ENCODE measurements at regions not wholly inside any gene's neighbourhood (a gene's known extent, or its start where the extent isn't known, plus 50 kb on each side); places are given as distances from the start of the nearest gene placed in this dataset.

DNA sequence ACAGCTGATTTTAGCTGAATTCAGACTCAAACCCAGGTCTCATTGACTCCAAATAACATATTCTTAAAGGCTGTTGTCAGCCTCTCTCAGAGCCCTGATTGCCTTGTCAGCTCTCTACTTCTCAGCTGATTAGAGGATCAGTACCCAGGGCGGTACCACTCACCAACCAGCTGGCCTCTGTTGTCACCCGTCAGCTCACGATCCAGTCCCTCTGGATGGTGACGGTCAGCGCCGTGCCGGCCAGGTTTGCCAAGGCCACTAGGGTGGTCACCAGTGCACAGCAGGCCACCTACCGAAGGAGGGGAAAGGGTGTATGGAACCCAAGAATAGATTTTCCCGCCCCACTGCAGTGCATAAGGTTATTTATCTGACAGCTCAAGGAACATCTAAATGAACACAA lies 52.3 kb upstream of the TOMM7 start:
- CTCF ChIA-PET = interaction anchor here (2.9 kb wide), 1 partner anchor 14 kb away, joined by 15 read pairs; no protein-coding TSS in a partner anchor
- Mint-ChIP-seq H3K9me3 (0 out of 2 replicates have a peak, but pooled peaks cover 3% of the 10 kb centered on the region), H3K4me1 (peaks cover 28% of the 10 kb centered on the region), H3K36me3 (0 out of 2 replicates have a peak, but pooled peaks cover 3% of the 10 kb centered on the region), H3K4me3 (no peak overlapping the region), H3K27me3 (ENCODE audit: low read depth) (no peaks in the 10 kb centered on the region), H3K27ac (no peak overlapping the region)
- POLR2A ChIA-PET = no interaction called here
- DNase-seq (ENCODE audit: low spot score) (no peak), ATAC-seq (no peak)
- no peak for TF ChIP-seq EMX1 (CRISPR knock-in tag; IDR thresholded peaks at IDR 0.05)
- TF ChIP-seq RELA (CRISPR knock-in tag; IDR thresholded peaks at IDR 0.05; ENCODE audit: borderline replicate concordance) = no peak
- TF ChIP-seq, protein P1, sequence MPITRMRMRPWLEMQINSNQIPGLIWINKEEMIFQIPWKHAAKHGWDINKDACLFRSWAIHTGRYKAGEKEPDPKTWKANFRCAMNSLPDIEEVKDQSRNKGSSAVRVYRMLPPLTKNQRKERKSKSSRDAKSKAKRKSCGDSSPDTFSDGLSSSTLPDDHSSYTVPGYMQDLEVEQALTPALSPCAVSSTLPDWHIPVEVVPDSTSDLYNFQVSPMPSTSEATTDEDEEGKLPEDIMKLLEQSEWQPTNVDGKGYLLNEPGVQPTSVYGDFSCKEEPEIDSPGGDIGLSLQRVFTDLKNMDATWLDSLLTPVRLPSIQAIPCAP (CRISPR knock-in tag; IDR thresholded peaks at IDR 0.05) = no peak
- TF ChIP-seq ZNF671 (CRISPR knock-in tag; IDR thresholded peaks at IDR 0.05) = no peak
- no peak for TF ChIP-seq USF1 (CRISPR knock-in tag; IDR thresholded peaks at IDR 0.05)
- TF ChIP-seq, protein P2, sequence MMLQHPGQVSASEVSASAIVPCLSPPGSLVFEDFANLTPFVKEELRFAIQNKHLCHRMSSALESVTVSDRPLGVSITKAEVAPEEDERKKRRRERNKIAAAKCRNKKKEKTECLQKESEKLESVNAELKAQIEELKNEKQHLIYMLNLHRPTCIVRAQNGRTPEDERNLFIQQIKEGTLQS (CRISPR knock-in tag; conservative IDR thresholded peaks at IDR 0.05) = no peak
- TF ChIP-seq NFATC4 (CRISPR knock-in tag; IDR thresholded peaks at IDR 0.05) = no peak
- no peak for TF ChIP-seq AR (CRISPR knock-in tag; IDR thresholded peaks at IDR 0.05)
- TF ChIP-seq ERG (CRISPR knock-in tag; IDR thresholded peaks at IDR 0.05) = no peak
